Stimulated activated memory B cell treated with anti-CD40 and anti-IgM and Interleukin-4, amounts not matched to agents 10 μg/mL and 1 μg/mL and 100 μg/mL, for 72 hours (primary cell): ENCODE measurements at regions not wholly inside any gene's neighbourhood (a gene's known extent, or its start where the extent isn't known, plus 50 kb on each side); places are given as distances from the start of the nearest gene placed in this dataset.

Experiments used
- ATAC-seq: fragments of 150-1000 bp; cut with Tn5 transposase; 2 replicates; pipeline ENCODE4 v1.10.0; 2021
- H3K27ac Mint-ChIP-seq: one replicate; pipeline ENCODE4 v1.8.0; 2022; ENCODE audit warnings: mild to moderate bottlenecking, mixed read lengths
- H3K27me3 Mint-ChIP-seq: one replicate; pipeline ENCODE4 v1.8.0; 2022; ENCODE audit warnings: mixed read lengths
- H3K36me3 Mint-ChIP-seq: one replicate; pipeline ENCODE4 v1.8.0; 2022; ENCODE audit warnings: mixed read lengths
- H3K4me1 Mint-ChIP-seq: one replicate; pipeline ENCODE4 v1.8.0; 2022; ENCODE audit warnings: mixed read lengths
- H3K4me3 Mint-ChIP-seq: one replicate; pipeline ENCODE4 v1.8.0; 2022; ENCODE audit warnings: mild to moderate bottlenecking, moderate library complexity, mixed read lengths
- H3K9me3 Mint-ChIP-seq: one replicate; pipeline ENCODE4 v1.8.0; 2022; ENCODE audit warnings: mixed read lengths

- Mint-ChIP-seq H3K27me3 (peaks cover 27% of the 10 kb centered on the region), H3K9me3 (no peaks in the 10 kb centered on the region), H3K36me3 (no peaks in the 10 kb centered on the region), H3K4me3 (no peak overlapping the region), H3K4me1 (no peaks in the 10 kb centered on the region), H3K27ac (no peak overlapping the region)
- ATAC-seq = no peak
Measured at GRCh38 chr1:54463259-54464030, 57.3 kb upstream of the SSBP3 start.

- Mint-ChIP-seq H3K27me3 (peaks cover 27% of the 10 kb centered on the region), H3K36me3 (no peaks in the 10 kb centered on the region), H3K9me3 (peaks cover 4% of the 10 kb centered on the region), H3K27ac (no peak overlapping the region), H3K4me3 (no peak overlapping the region), H3K4me1 (no peaks in the 10 kb centered on the region)
- ATAC-seq = no peak
Measured at GRCh38 chr1:54462597-54463258, 56.5 kb upstream of the SSBP3 start.

- no peak overlapping the region for H3K4me3 Mint-ChIP-seq
- peaks cover 24% of the 10 kb centered on the region for H3K27me3 Mint-ChIP-seq
- no peak overlapping the region for H3K27ac Mint-ChIP-seq
- no peaks in the 10 kb centered on the region for H3K36me3 Mint-ChIP-seq
- no peak for ATAC-seq
- H3K4me1 Mint-ChIP-seq = no peaks in the 10 kb centered on the region
- peaks cover 4% of the 10 kb centered on the region for H3K9me3 Mint-ChIP-seq
Measured at GRCh38 chr1:54461731-54462596, 55.8 kb upstream of the SSBP3 start.

DNA sequence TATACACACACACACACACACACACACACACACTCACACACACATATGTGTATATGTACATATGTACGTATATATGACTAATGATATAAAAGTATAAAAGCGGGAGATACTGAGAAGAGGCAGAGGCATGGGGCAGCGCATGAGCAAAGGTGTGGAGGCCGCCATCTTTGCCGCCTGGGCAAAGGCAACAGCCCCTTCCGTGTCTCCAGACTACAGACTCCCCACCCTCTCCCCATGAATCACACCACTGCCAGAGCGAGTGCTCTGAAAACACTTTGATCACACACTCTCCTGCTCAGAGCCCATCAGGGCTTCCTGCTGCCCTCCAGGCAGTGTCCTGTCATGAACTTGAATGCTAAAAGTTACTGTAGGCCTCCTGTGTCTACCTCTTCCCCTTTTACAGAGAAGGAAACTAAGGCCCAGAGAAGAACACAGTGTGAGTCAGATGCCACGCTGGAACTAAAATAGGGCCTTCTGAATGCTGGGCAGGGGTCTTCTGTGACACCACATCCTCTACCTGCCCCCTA, 54.7 kb upstream of the SSBP3 start:
- Mint-ChIP-seq H3K27ac (no peak overlapping the region), H3K4me3 (no peak overlapping the region), H3K27me3 (peaks cover 31% of the 10 kb centered on the region), H3K4me1 (no peaks in the 10 kb centered on the region), H3K36me3 (no peaks in the 10 kb centered on the region), H3K9me3 (peaks cover 4% of the 10 kb centered on the region)
- ATAC-seq = no peak

DNA sequence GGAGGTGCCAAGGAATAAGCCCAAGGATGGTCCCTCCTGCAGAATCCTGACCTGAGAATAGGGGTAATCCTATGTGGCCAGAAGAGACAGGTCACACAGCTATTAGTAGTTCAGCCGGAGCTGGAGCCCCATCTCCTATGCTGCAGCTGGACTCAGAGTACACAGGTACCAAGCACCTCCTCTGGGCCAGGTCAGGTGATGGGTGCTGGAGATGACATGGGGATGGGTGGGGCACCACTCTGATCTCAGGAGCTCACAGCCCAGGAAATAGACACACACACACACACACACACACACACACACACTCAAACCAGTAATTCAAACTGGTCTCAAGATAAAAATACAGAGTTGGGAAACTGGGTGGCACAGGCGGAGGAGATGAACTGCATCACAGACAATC, 54.2 kb upstream of the SSBP3 start:
- ATAC-seq = no peak
- peaks cover 33% of the 10 kb centered on the region for H3K27me3 Mint-ChIP-seq
- H3K9me3 Mint-ChIP-seq = peaks cover 4% of the 10 kb centered on the region
- H3K36me3 Mint-ChIP-seq = no peaks in the 10 kb centered on the region
- H3K4me1 Mint-ChIP-seq = no peaks in the 10 kb centered on the region
- no peak overlapping the region for H3K27ac Mint-ChIP-seq
- no peak overlapping the region for H3K4me3 Mint-ChIP-seq

DNA sequence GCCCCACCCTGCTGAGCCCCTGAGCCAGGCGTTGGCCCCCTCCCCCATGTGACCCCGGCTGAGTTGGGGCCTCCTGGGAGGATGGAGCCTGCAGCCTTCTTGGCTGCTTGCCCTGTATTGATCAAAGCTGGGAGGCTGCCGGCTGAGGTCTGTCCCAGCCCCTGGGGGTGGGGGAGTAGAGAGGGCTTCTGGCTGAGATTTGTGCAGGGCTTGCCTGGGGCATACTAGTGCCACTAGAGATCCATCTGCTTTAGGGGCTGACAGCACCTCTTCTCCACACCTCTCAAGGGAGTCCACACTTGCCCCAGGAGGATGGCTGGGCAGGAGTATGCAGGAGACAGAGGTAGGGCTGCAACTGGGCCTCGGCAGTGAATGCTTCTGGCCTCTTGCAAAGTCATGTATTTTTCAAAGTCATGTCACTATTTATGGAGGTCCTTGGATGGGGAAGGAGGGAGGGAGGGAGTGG, 53.6 kb upstream of the SSBP3 start:
- peaks cover 4% of the 10 kb centered on the region for H3K9me3 Mint-ChIP-seq
- H3K27ac Mint-ChIP-seq = no peak overlapping the region
- peaks cover 33% of the 10 kb centered on the region for H3K27me3 Mint-ChIP-seq
- no peaks in the 10 kb centered on the region for H3K36me3 Mint-ChIP-seq
- no peak overlapping the region for H3K4me3 Mint-ChIP-seq
- ATAC-seq = no peak
- no peaks in the 10 kb centered on the region for H3K4me1 Mint-ChIP-seq

DNA sequence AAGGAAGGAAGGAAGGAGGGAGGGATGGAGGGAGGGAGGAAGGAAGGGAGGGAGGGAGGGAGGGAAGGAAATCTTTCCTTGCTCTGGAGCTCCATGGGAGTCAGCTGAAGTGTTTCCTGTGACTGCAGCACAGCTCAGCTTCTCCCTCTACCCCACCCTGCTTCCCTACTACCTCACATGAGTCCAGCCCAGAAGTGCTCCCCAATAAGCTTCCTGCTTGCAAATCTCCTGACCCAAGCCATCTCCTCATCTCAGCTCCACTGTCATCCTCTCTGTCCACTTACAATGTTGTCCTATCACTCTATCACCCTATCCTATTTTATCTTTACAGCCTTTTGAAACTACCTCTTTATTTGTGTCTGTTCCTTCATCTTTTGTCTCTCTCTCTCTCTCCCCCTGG, 52.9 kb upstream of the SSBP3 start:
- Mint-ChIP-seq H3K4me3 (no peak overlapping the region), H3K27me3 (peaks cover 33% of the 10 kb centered on the region), H3K9me3 (peaks cover 4% of the 10 kb centered on the region), H3K4me1 (no peaks in the 10 kb centered on the region), H3K27ac (no peak overlapping the region), H3K36me3 (no peaks in the 10 kb centered on the region)
- ATAC-seq = no peak

GRCh38 chr1:54456921-54457529, 50.8 kb upstream of the SSBP3 start:
- Mint-ChIP-seq H3K9me3 (peaks cover 8% of the 10 kb centered on the region), H3K4me1 (no peaks in the 10 kb centered on the region), H3K4me3 (no peak overlapping the region), H3K27ac (no peak overlapping the region), H3K27me3 (peaks cover 44% of the 10 kb centered on the region), H3K36me3 (no peaks in the 10 kb centered on the region)
- no peak for ATAC-seq

DNA sequence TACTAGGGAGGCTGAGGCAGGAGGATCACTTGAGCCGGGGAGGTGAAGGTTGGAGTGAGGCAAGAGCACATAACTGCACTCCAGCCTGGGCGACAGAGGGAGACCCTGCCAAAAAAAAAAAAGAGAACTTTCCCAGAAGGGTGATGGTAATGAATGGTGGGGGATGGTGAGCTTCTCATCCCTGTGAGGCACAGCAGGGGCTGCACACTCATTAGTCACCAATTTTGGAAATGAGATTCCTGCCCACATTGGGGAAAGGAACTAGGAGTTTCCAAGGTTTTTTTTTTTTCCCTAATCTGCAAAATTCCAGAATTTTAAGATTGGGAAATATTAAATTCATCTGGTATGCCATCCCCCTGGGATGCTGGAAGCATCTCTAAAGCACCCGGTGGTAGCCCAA, 50.2 kb upstream of the SSBP3 start:
- ATAC-seq = no peak
- Mint-ChIP-seq H3K4me3 (no peak overlapping the region), H3K4me1 (no peaks in the 10 kb centered on the region), H3K9me3 (peaks cover 10% of the 10 kb centered on the region), H3K27ac (no peak overlapping the region), H3K27me3 (peaks cover 43% of the 10 kb centered on the region), H3K36me3 (no peaks in the 10 kb centered on the region)
